ENCODE measurements at regions not wholly inside any gene's neighbourhood (a gene's known extent, or its start where the extent isn't known, plus 50 kb on each side); places are given as distances from the start of the nearest gene placed in this dataset.

- no peaks in the 10 kb centered on the region for H3K27me3 ChIP-seq (ENCODE audit: control insufficient read depth, insufficient read depth, low read length)
- H3K4me1 ChIP-seq (ENCODE audit: control insufficient read depth, insufficient read depth, low read length), result no peaks in the 10 kb centered on the region
- H3K36me3 ChIP-seq (ENCODE audit: insufficient read depth, low read length), result no peaks in the 10 kb centered on the region
- no peaks in the 10 kb centered on the region for H3K9me3 ChIP-seq (replicated peaks; ENCODE audit: low read length)
- H3K4me3 ChIP-seq (ENCODE audit: low read length), result no peak overlapping the region
- H3K9ac ChIP-seq (ENCODE audit: low read depth, low read length), result no peak overlapping the region
- no peak overlapping the region for H3K4me2 ChIP-seq (ENCODE audit: low read length)
Observed at GRCh38 chr5:52502460-52502999, 285.2 kb upstream of the ITGA1 start.

DNA sequence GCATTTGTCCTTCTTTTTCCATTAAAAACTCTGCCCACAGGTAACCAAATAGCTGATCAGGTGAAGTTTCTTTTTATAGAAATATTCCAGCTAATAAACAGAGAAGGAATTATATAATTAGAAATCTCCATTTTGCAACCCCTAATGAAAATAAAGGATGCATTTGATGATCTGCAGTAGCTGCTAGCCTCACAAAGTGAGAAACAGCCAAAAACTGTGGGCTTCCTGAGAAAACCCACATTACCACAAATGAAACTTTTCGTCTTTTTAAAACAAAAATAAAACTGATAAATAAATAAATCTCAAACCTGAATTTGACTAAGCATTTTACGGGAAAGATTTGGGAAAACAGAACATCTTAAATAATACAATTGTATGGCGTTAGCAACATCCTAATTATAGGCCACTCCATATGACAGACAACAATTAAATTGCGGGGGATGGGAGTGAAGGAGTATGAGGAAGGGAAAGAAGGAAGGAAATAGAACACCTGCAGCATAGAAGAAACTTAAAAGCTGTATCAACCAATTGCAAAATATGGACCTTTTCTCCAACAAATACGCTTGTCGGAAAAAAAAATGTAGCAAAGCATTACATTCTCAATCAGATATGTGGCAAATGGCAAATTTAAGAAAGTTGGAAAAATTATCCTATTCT lies 283.0 kb upstream of the ITGA1 start:
- Histone ChIP-seq H3K27me3 (ENCODE audit: control insufficient read depth, insufficient read depth, low read length) (no peaks in the 10 kb centered on the region), H3K9me3 (replicated peaks; ENCODE audit: low read length) (no peaks in the 10 kb centered on the region), H3K9ac (ENCODE audit: low read depth, low read length) (no peak overlapping the region), H3K4me2 (ENCODE audit: low read length) (no peak overlapping the region), H3K36me3 (ENCODE audit: insufficient read depth, low read length) (no peaks in the 10 kb centered on the region), H3K4me3 (ENCODE audit: low read length) (no peak overlapping the region), H3K4me1 (ENCODE audit: control insufficient read depth, insufficient read depth, low read length) (no peaks in the 10 kb centered on the region)

DNA sequence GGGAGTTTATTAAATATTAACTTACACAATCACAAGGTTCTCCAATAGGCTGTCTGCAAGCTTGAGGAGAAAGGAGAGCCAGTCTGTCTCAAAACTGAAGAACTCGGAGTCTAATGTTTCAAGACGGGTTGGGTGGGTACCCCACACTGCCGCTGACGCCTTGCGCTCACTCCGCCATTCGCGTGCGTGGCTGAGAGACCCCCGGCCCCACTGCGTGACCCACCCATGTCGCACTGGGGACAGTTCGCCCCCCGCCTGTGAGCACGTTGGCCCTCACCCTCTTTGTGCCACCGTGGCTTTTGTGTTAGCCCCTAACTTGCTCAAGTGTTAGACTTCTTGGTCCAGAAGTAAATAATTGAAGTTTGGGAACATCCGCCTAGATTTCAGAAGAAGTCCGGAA lies 270.0 kb upstream of the ITGA1 start:
- Histone ChIP-seq H3K27me3 (ENCODE audit: control insufficient read depth, insufficient read depth, low read length) (no peaks in the 10 kb centered on the region), H3K4me2 (ENCODE audit: low read length) (no peak overlapping the region), H3K9me3 (replicated peaks; ENCODE audit: low read length) (no peaks in the 10 kb centered on the region), H3K4me3 (ENCODE audit: low read length) (no peak overlapping the region), H3K36me3 (ENCODE audit: insufficient read depth, low read length) (no peaks in the 10 kb centered on the region), H3K9ac (ENCODE audit: low read depth, low read length) (no peak overlapping the region), H3K4me1 (ENCODE audit: control insufficient read depth, insufficient read depth, low read length) (no peaks in the 10 kb centered on the region)

DNA sequence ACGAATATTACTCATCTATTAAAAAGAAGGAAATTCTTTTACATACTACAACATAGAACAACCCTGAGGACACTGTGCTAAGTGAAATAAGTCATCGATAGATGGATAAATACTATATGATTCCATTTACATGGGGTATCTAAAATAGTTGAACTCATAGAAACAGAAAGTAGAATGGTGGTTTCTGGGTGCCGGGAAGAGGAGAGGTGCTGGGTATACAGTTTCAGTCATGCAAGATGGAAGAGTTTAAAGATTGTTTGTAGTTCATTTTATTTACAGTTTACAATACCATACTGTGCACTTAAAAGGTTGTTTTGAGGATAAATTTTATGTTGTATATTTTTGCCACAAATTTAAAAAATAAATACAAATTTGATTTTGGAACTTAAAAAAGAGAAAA lies 267.5 kb upstream of the ITGA1 start:
- Histone ChIP-seq H3K36me3 (ENCODE audit: insufficient read depth, low read length) (no peaks in the 10 kb centered on the region), H3K4me1 (ENCODE audit: control insufficient read depth, insufficient read depth, low read length) (no peaks in the 10 kb centered on the region), H3K9ac (ENCODE audit: low read depth, low read length) (no peak overlapping the region), H3K4me2 (ENCODE audit: low read length) (no peak overlapping the region), H3K9me3 (replicated peaks; ENCODE audit: low read length) (no peaks in the 10 kb centered on the region), H3K27me3 (ENCODE audit: control insufficient read depth, insufficient read depth, low read length) (no peaks in the 10 kb centered on the region), H3K4me3 (ENCODE audit: low read length) (no peak overlapping the region)

DNA sequence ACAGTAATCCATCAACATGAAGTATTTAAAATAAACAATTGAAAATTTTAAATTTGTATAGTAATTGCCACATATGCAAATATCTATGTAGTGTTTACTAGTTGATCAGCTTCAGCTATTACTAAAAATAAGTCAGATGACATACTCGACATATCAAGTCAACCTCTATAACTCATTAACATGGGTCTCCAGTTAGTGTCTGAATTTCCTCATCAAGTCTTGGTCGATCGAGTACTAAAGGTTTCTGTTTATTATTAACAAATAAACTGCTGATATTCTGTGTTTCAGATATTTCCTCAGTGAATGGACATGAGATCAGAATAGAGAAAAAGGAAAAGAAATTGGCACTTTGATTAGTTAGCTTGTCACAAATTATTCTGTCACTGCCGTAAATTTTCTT lies 266.5 kb upstream of the ITGA1 start:
- no peaks in the 10 kb centered on the region for H3K9me3 ChIP-seq (replicated peaks; ENCODE audit: low read length)
- H3K36me3 ChIP-seq (ENCODE audit: insufficient read depth, low read length), result no peaks in the 10 kb centered on the region
- no peak overlapping the region for H3K4me3 ChIP-seq (ENCODE audit: low read length)
- no peak overlapping the region for H3K4me2 ChIP-seq (ENCODE audit: low read length)
- H3K27me3 ChIP-seq (ENCODE audit: control insufficient read depth, insufficient read depth, low read length), result no peaks in the 10 kb centered on the region
- H3K9ac ChIP-seq (ENCODE audit: low read depth, low read length), result no peak overlapping the region
- no peaks in the 10 kb centered on the region for H3K4me1 ChIP-seq (ENCODE audit: control insufficient read depth, insufficient read depth, low read length)

GRCh38 chr5:52523701-52524100 lies 264.0 kb upstream of the ITGA1 start:
- Histone ChIP-seq H3K4me2 (ENCODE audit: low read length) (no peak overlapping the region), H3K27me3 (ENCODE audit: control insufficient read depth, insufficient read depth, low read length) (no peaks in the 10 kb centered on the region), H3K4me3 (ENCODE audit: low read length) (no peak overlapping the region), H3K36me3 (ENCODE audit: insufficient read depth, low read length) (no peaks in the 10 kb centered on the region), H3K9me3 (replicated peaks; ENCODE audit: low read length) (no peaks in the 10 kb centered on the region), H3K9ac (ENCODE audit: low read depth, low read length) (no peak overlapping the region), H3K4me1 (ENCODE audit: control insufficient read depth, insufficient read depth, low read length) (no peaks in the 10 kb centered on the region)

- Histone ChIP-seq H3K36me3 (ENCODE audit: insufficient read depth, low read length) (no peaks in the 10 kb centered on the region), H3K4me3 (ENCODE audit: low read length) (no peak overlapping the region), H3K27me3 (ENCODE audit: control insufficient read depth, insufficient read depth, low read length) (no peaks in the 10 kb centered on the region), H3K9ac (ENCODE audit: low read depth, low read length) (no peak overlapping the region), H3K4me2 (ENCODE audit: low read length) (no peak overlapping the region), H3K9me3 (replicated peaks; ENCODE audit: low read length) (no peaks in the 10 kb centered on the region), H3K4me1 (ENCODE audit: control insufficient read depth, insufficient read depth, low read length) (no peaks in the 10 kb centered on the region)
Observed at GRCh38 chr5:52531105-52531504, 256.6 kb upstream of the ITGA1 start.

- no peaks in the 10 kb centered on the region for H3K27me3 ChIP-seq (ENCODE audit: control insufficient read depth, insufficient read depth, low read length)
- no peaks in the 10 kb centered on the region for H3K4me1 ChIP-seq (ENCODE audit: control insufficient read depth, insufficient read depth, low read length)
- H3K4me2 ChIP-seq (ENCODE audit: low read length), result no peak overlapping the region
- H3K9me3 ChIP-seq (replicated peaks; ENCODE audit: low read length), result no peaks in the 10 kb centered on the region
- no peak overlapping the region for H3K9ac ChIP-seq (ENCODE audit: low read depth, low read length)
- no peaks in the 10 kb centered on the region for H3K36me3 ChIP-seq (ENCODE audit: insufficient read depth, low read length)
- H3K4me3 ChIP-seq (ENCODE audit: low read length), result no peak overlapping the region
Observed at GRCh38 chr5:52543594-52543993, 244.1 kb upstream of the ITGA1 start.

DNA sequence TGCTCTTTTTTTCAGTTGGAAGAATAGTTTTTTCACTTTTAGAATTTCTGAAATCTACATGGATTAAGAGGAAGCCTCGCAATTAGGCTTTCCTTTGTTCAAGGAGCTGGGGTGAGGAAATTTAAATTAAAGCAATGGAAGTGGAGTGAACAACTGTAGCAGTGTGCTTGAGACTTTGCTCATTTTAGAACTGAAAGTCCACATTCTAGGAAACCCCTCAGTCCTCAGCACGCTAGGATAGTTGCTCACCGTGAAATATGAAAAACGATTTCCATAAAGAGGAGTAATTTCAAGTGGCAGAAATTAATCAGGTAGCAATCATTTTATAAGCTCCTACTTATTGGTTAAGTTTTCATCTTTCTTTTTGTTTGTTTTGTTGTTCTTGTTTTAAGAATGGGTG lies 243.0 kb upstream of the ITGA1 start:
- no peak overlapping the region for H3K9ac ChIP-seq (ENCODE audit: low read depth, low read length)
- no peaks in the 10 kb centered on the region for H3K4me1 ChIP-seq (ENCODE audit: control insufficient read depth, insufficient read depth, low read length)
- H3K4me2 ChIP-seq (ENCODE audit: low read length), result no peak overlapping the region
- H3K27me3 ChIP-seq (ENCODE audit: control insufficient read depth, insufficient read depth, low read length), result no peaks in the 10 kb centered on the region
- no peaks in the 10 kb centered on the region for H3K36me3 ChIP-seq (ENCODE audit: insufficient read depth, low read length)
- no peaks in the 10 kb centered on the region for H3K9me3 ChIP-seq (replicated peaks; ENCODE audit: low read length)
- no peak overlapping the region for H3K4me3 ChIP-seq (ENCODE audit: low read length)

DNA sequence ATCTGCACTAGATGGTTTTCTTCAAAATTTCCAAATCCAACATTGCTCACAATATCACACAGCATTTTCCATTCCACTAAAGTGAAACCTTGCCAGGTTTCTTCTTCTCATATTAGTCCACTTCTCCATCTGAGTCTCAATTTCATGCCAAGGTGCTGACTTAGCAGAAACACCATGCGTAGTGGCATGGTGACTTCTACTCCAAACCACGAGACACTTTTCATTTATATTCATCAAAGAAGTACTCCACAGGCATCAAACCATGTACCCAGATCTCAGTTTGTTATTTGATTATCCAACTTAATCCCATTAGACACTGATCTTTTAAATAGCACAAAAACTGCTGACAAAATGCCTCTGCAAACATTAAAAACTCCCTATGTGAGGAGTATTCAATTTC lies 233.4 kb upstream of the ITGA1 start:
- H3K36me3 ChIP-seq (ENCODE audit: insufficient read depth, low read length), result no peaks in the 10 kb centered on the region
- H3K4me2 ChIP-seq (ENCODE audit: low read length), result no peak overlapping the region
- no peaks in the 10 kb centered on the region for H3K9me3 ChIP-seq (replicated peaks; ENCODE audit: low read length)
- H3K9ac ChIP-seq (ENCODE audit: low read depth, low read length), result no peak overlapping the region
- H3K4me3 ChIP-seq (ENCODE audit: low read length), result no peak overlapping the region
- no peaks in the 10 kb centered on the region for H3K4me1 ChIP-seq (ENCODE audit: control insufficient read depth, insufficient read depth, low read length)
- no peaks in the 10 kb centered on the region for H3K27me3 ChIP-seq (ENCODE audit: control insufficient read depth, insufficient read depth, low read length)

DNA sequence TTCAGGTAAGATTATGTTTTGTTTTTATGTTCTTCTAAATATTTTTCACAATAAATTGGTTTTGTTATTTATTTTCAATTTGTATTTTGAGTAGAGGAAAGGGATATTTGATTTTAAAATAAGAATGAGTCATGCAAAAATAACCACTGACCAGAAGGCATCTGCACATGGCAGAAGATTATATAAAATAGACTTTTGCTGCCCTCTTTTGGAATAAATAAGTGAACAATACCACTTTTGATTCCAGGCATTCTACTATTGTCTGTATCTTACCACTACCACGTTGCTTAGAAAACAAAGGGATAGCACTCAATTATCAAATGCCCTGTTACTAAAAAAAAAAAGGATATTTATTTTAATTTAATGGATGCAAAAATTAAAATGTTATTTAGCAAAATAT lies 227.3 kb upstream of the ITGA1 start:
- Histone ChIP-seq H3K4me3 (ENCODE audit: low read length) (no peak overlapping the region), H3K9me3 (replicated peaks; ENCODE audit: low read length) (no peaks in the 10 kb centered on the region), H3K4me1 (ENCODE audit: control insufficient read depth, insufficient read depth, low read length) (no peaks in the 10 kb centered on the region), H3K36me3 (ENCODE audit: insufficient read depth, low read length) (no peaks in the 10 kb centered on the region), H3K4me2 (ENCODE audit: low read length) (no peak overlapping the region), H3K9ac (ENCODE audit: low read depth, low read length) (no peak overlapping the region), H3K27me3 (ENCODE audit: control insufficient read depth, insufficient read depth, low read length) (peaks cover 3% of the 10 kb centered on the region)

DNA sequence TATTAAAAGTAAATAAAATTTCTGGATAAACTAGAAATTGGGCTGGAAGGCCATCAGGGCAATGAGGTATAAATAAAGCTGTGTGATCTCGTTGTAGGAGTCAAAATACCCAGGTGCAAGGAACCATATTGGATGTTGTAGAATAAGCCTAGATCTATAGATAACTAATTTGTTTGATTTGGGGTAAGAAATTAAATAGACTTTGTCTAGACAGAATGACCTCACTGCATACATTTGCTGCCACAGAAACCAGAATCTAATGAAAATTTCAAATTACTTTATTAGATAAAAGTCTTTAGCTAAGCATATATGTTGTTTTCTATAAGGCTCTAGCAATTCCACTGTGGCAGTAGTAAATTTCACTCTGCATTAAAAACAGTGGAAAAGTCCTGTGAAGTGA lies 225.2 kb upstream of the ITGA1 start:
- Histone ChIP-seq H3K36me3 (ENCODE audit: insufficient read depth, low read length) (no peaks in the 10 kb centered on the region), H3K9me3 (replicated peaks; ENCODE audit: low read length) (no peaks in the 10 kb centered on the region), H3K27me3 (ENCODE audit: control insufficient read depth, insufficient read depth, low read length) (peaks cover 3% of the 10 kb centered on the region), H3K4me1 (ENCODE audit: control insufficient read depth, insufficient read depth, low read length) (no peaks in the 10 kb centered on the region), H3K9ac (ENCODE audit: low read depth, low read length) (no peak overlapping the region), H3K4me3 (ENCODE audit: low read length) (no peak overlapping the region), H3K4me2 (ENCODE audit: low read length) (no peak overlapping the region)
